ENCODE measurements at regions not wholly inside any gene's neighbourhood (a gene's known extent, or its start where the extent isn't known, plus 50 kb on each side); places are given as distances from the start of the nearest gene placed in this dataset.

GRCh38 chr12:19799216-19799615 lies 359.9 kb downstream of the AEBP2 start:
- TF ChIP-seq CTCF (conservative IDR thresholded peaks at IDR 0.05; ENCODE audit: low read length) (no peak), EZH2phosphoT487 (IDR thresholded peaks at IDR 0.05; ENCODE audit: borderline replicate concordance) (no peak)
